MCF 10A (cell line): ENCODE measurements at regions not wholly inside any gene's neighbourhood (a gene's known extent, or its start where the extent isn't known, plus 50 kb on each side); places are given as distances from the start of the nearest gene placed in this dataset.
A peak's percentile ranks its signal among the peaks of the same experiment; 100 is the strongest.

Experiments
- BruUV-seq: library from RNA; stranded (reverse); fragments of 400-500 nt; replicated peaks from 2 replicates; lab custom pipeline; 2021; lab: Mats Ljungman, UMichigan
- CTCF ChIA-PET: fragments of 300-600 bp; sonication (Branson Sonifier 250); formaldehyde crosslinking; extraction: SDS; loops from one replicate; lab custom pipeline; 2021; ENCODE audit warnings: antibody characterized with exemption, inconsistent platforms; lab: Yijun Ruan, JAX
- POLR2A ChIA-PET: fragments of 300-600, 350-650 bp; sonication (Branson Sonifier 250); formaldehyde crosslinking; extraction: SDS; loops from one replicate; lab custom pipeline; 2020; ENCODE audit warnings: antibody characterized with exemption, inconsistent platforms; lab: Yijun Ruan, JAX
- DNase-seq: peaks from one replicate; pipeline ENCODE4 v3.0.0-alpha.2; 2018; ENCODE audit not compliant: unreplicated experiment
- H3K27ac Mint-ChIP-seq: one replicate; pipeline ENCODE4 v1.8.0; 2022; ENCODE audit warnings: mild to moderate bottlenecking, low read depth, mixed read lengths; ENCODE audit not compliant: unreplicated experiment
- H3K27me3 Mint-ChIP-seq: one replicate; pipeline ENCODE4 v1.8.0; 2022; ENCODE audit warnings: mixed read lengths; ENCODE audit not compliant: insufficient read depth, unreplicated experiment
- H3K36me3 Mint-ChIP-seq: one replicate; pipeline ENCODE4 v1.8.0; 2022; ENCODE audit warnings: mild to moderate bottlenecking, moderate library complexity, mixed read lengths; ENCODE audit not compliant: insufficient read depth, unreplicated experiment
- H3K4me1 Mint-ChIP-seq: one replicate; pipeline ENCODE4 v1.8.0; 2022; ENCODE audit warnings: mixed read lengths; ENCODE audit not compliant: insufficient read depth, unreplicated experiment
- H3K4me3 Mint-ChIP-seq: one replicate; pipeline ENCODE4 v1.8.0; 2022; ENCODE audit warnings: mild to moderate bottlenecking, moderate library complexity, mixed read lengths; ENCODE audit not compliant: unreplicated experiment
- H3K9me3 Mint-ChIP-seq: one replicate; pipeline ENCODE4 v1.8.0; 2022; ENCODE audit warnings: mixed read lengths; ENCODE audit not compliant: unreplicated experiment
- intact Hi-C: fragments of 100-400 bp; cut with micrococcal nuclease; formaldehyde crosslinking; loops from 2 replicates; pipeline ENCODE4 v1.14.1; 2022
- TF ChIP-seq, protein P1 (sequence below): fragments of 200-600 bp; IDR thresholded peaks from one replicate; pipeline ENCODE4 v1.8.0; 2022; ENCODE audit warnings: antibody characterized with exemption, mild to moderate bottlenecking; ENCODE audit not compliant: unreplicated experiment

- H3K27me3 Mint-ChIP-seq, result no peaks in the 10 kb centered on the region
- no TSS peak for BruUV-seq
- no peak for DNase-seq
- POLR2A ChIA-PET, result interaction anchor here (0.7 kb wide), 2 partner anchors 13 to 146 kb away, joined by 3 read pairs; no protein-coding TSS in a partner anchor
- H3K27ac Mint-ChIP-seq, result no peak overlapping the region
- H3K4me1 Mint-ChIP-seq, result peaks cover 13% of the 10 kb centered on the region
- no peaks in the 10 kb centered on the region for H3K36me3 Mint-ChIP-seq
- TF ChIP-seq, protein P1, sequence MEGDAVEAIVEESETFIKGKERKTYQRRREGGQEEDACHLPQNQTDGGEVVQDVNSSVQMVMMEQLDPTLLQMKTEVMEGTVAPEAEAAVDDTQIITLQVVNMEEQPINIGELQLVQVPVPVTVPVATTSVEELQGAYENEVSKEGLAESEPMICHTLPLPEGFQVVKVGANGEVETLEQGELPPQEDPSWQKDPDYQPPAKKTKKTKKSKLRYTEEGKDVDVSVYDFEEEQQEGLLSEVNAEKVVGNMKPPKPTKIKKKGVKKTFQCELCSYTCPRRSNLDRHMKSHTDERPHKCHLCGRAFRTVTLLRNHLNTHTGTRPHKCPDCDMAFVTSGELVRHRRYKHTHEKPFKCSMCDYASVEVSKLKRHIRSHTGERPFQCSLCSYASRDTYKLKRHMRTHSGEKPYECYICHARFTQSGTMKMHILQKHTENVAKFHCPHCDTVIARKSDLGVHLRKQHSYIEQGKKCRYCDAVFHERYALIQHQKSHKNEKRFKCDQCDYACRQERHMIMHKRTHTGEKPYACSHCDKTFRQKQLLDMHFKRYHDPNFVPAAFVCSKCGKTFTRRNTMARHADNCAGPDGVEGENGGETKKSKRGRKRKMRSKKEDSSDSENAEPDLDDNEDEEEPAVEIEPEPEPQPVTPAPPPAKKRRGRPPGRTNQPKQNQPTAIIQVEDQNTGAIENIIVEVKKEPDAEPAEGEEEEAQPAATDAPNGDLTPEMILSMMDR, result no peak
- intact Hi-C loops, result no loop called here
- no peak overlapping the region for H3K4me3 Mint-ChIP-seq
- peaks cover 3% of the 10 kb centered on the region for H3K9me3 Mint-ChIP-seq
- CTCF ChIA-PET, result no interaction called here
These were observed 349.7 kb downstream of the RWDD3 start for GRCh38 chr1:95583661-95584210.

DNA sequence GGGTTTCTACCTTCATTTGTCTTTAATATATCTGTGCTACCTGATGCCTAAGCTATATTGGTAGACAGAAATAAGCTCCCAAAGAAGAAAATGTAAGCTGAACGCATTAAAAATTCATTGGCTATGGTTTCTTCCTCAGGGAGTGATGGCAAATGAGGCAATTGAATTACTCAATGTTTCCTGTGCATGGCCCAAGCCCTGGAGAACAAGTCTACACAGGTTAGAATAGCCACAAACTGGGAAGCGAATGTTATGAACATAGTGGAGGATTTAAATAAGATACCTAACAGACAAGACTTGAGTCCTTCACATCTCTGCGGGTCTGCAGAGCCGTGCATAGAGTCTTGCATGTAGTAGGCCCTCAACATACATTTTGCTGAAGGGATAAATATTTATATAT is 350.3 kb downstream of the RWDD3 start:
- Mint-ChIP-seq H3K27me3 (no peaks in the 10 kb centered on the region), H3K9me3 (peaks cover 8% of the 10 kb centered on the region), H3K27ac (no peak overlapping the region), H3K4me3 (no peak overlapping the region), H3K36me3 (no peaks in the 10 kb centered on the region), H3K4me1 (peaks cover 7% of the 10 kb centered on the region)
- DNase-seq, result peak; percentile 84
- ChIA-PET POLR2A (interaction anchor here (0.7 kb wide), 2 partner anchors 14 to 147 kb away, joined by 3 read pairs; no protein-coding TSS in a partner anchor), CTCF (interaction anchor here (0.5 kb wide), 1 partner anchor 16 kb away, joined by 3 read pairs; no protein-coding TSS in a partner anchor)
- intact Hi-C loops, result no loop called here
- TF ChIP-seq, protein P1, result no peak
- BruUV-seq, result no TSS peak

- TF ChIP-seq, protein P1, result no peak
- POLR2A ChIA-PET, result no interaction called here
- Mint-ChIP-seq H3K27ac (no peak overlapping the region), H3K36me3 (no peaks in the 10 kb centered on the region), H3K4me1 (no peaks in the 10 kb centered on the region), H3K27me3 (no peaks in the 10 kb centered on the region), H3K9me3 (no peaks in the 10 kb centered on the region), H3K4me3 (no peak overlapping the region)
- CTCF ChIA-PET, result interaction anchor here (0.6 to 1.0 kb wide), 2 partner anchors 348 to 773 kb away, joined by 3 to 4 read pairs; no protein-coding TSS in a partner anchor
- intact Hi-C loops, result no loop called here
- no TSS peak for BruUV-seq
- DNase-seq, result no peak
These were observed 370.8 kb downstream of the RWDD3 start for GRCh38 chr1:95604771-95605170.

DNA sequence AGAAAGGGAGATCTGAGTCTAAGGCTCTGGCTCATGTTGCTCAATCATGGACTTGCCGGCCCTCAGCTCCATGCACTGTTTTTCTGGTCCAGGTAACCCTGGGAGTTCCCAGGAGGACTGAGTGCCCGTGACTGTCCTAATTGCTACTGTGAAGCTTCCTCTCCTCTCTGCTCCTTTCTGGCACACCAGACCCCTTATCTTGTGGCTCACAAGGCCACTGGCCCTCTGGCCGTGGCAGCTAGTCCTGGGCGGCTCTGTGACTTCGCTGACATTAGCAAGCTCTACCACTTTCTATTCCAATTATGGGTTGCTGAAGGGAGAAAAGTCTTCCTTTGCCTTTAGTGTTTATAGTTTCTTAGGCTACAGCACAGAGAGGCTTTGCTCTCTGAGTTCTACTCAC is 380.2 kb downstream of the RWDD3 start:
- no peaks in the 10 kb centered on the region for H3K27me3 Mint-ChIP-seq
- no peaks in the 10 kb centered on the region for H3K9me3 Mint-ChIP-seq
- TF ChIP-seq, protein P1, result no peak
- DNase-seq, result no peak
- intact Hi-C loops, result no loop called here
- no peaks in the 10 kb centered on the region for H3K36me3 Mint-ChIP-seq
- H3K4me1 Mint-ChIP-seq, result no peaks in the 10 kb centered on the region
- H3K27ac Mint-ChIP-seq, result no peak overlapping the region
- POLR2A ChIA-PET, result no interaction called here
- H3K4me3 Mint-ChIP-seq, result no peak overlapping the region
- no TSS peak for BruUV-seq
- CTCF ChIA-PET, result interaction anchor here (0.5 to 1.0 kb wide), 2 partner anchors 20 to 52 kb away, joined by 3 read pairs; no protein-coding TSS in a partner anchor
